Fibroblast of mammary gland (primary cell): ENCODE measurements at regions not wholly inside any gene's neighbourhood (a gene's known extent, or its start where the extent isn't known, plus 50 kb on each side); places are given as distances from the start of the nearest gene placed in this dataset.

ENCODE experiments used
- DNase-seq: peaks from one replicate; pipeline ENCODE4 v3.0.0-alpha.2; 2010; ENCODE audit warnings: low read depth
- H3K4me3 ChIP-seq: 2 replicates; pipeline ENCODE4 v1.5.1; 2011; ENCODE audit warnings: low read depth, mild to moderate bottlenecking, low read length, moderate library complexity; ENCODE audit not compliant: control insufficient read depth
- CTCF ChIP-seq: conservative IDR thresholded peaks from 2 replicates; pipeline ENCODE4 v1.5.1; 2011; ENCODE audit warnings: low read depth, low read length, inconsistent platforms; ENCODE audit not compliant: control insufficient read depth, insufficient read depth

DNA sequence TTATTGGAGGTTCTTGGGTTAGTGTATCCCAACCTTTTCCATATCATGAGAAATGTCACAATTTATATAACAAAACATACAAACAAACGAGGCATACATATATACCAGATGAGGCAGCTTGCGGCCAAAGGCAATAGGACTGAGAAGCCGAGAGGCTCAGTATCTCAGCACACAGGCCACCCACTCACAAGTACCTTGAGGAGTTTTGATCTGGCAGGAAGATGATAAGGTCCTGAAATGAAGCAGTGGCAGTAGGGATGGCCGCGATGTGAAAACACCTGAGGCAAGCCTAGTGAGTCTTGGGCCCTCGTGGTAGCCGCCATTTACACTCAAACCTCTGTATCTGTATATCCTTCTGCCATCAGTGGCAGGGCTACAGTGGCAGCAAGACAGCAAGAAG lies 55.3 kb upstream of the PRPS1 start:
- H3K4me3 ChIP-seq = no peak overlapping the region
- no peak for TF ChIP-seq CTCF
- no peak for DNase-seq

DNA sequence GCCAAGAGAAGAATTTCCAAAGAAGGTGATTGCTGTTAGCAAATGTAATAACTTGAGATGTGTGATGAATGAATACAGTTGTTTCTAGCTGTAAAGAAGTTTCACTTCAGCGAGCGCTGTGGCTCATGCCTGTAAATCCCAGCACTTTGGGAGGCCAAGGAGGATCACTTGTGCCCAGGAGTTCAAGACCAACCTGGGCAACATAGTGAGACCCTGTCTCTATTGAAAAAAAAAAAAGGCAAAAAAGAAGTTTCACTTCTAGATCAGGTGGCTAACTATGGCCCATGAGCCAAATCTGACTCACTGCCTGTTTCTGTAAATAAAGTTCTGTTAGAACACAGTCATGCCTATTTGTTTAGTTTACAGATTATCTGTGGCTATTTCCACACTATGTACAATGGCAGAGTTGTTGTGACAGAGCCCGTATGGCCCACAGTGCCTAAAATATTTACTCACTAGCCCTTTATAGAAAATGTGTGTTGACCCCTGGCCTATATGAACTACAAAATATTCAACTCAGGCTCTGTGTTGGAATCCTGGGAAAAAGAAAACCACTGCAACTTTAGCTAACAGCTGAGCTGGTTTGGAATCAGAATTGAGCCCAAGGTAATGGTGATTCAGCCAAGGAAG lies 54.1 kb upstream of the PRPS1 start:
- H3K4me3 ChIP-seq = no peak overlapping the region
- no peak for TF ChIP-seq CTCF
- peak; percentile 80 for DNase-seq

DNA sequence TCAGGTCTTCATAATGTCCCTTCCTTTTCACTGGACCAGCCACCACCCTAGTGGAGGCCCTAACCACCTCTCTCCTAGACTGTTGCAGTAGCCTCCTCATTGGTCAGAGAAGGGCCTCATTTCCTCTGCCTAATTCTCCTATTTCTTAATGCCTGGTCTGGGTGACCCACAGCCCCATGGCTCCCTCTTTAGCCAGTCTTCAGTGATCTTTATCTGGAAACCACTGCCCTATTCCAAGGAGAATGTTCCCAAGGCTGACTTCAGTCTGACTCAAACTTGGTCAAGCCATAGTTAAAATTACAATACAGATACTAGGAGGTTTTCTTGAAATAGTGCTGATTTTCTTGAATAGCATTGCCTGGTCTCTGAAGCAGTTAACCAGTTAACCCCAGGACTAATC lies 53.6 kb upstream of the PRPS1 start:
- TF ChIP-seq CTCF = no peak
- DNase-seq = peak; percentile 65
- no peak overlapping the region for H3K4me3 ChIP-seq

DNA sequence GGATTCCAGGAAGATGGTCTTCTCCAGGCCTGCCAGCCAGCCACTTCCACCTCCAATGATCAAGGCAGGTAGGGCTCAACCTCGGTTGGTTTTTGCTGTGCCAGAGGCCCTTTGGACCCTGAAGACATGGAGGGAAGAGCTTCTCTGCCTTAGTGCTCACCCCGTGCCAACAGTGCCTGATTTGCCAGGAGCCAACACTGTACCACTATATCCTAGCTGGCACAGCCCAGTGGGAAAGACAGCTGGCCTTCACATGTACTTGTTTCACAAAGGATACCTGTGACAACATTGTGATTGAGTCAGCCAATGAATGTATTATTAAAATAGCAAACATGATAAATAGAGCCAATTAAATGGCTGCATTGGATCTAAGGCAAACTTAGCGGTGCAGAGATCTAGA lies 51.9 kb upstream of the PRPS1 start:
- no peak for DNase-seq
- TF ChIP-seq CTCF = no peak

GRCh38 chrX:107576841-107577240 lies 51.5 kb upstream of the PRPS1 start:
- DNase-seq = no peak
- H3K4me3 ChIP-seq = no peak overlapping the region
- no peak for TF ChIP-seq CTCF

More for the DNA sequence above, 51.9 kb upstream of the PRPS1 start:
- no peak overlapping the region for H3K4me3 ChIP-seq

DNA sequence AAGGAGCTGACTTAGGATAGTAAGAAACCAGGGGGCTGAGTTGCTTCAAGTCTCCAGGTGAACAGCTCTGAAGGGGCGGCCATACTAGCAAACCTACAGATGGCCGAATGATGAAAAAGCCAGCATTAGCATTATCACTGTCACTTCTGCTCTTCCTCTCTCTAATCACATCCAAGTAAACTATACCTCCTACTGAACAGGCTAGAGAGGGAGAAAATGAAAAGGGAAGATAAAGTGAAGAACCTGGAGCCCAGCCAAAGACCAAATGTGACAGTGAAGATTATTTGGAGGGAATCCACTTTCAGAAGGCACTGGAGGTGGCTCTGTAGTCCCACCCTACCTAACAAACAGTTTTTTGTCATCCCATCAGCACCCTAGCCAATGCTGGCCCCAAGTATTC lies 50.4 kb upstream of the PRPS1 start:
- no peak overlapping the region for H3K4me3 ChIP-seq
- TF ChIP-seq CTCF = no peak
- no peak for DNase-seq
